HEK293 (cell line): ENCODE measurements at regions not wholly inside any gene's neighbourhood (a gene's known extent, or its start where the extent isn't known, plus 50 kb on each side); places are given as distances from the start of the nearest gene placed in this dataset.

Experiments
- CTCF ChIA-PET: fragments of 350-600 bp; formaldehyde crosslinking; extraction: SDS; loops from one replicate; lab custom pipeline; 2021; ENCODE audit warnings: antibody characterized with exemption; lab: Yijun Ruan, JAX
- POLR2A ChIA-PET: fragments of 300-600 bp; formaldehyde crosslinking; extraction: SDS; loops from one replicate; lab custom pipeline; 2020; ENCODE audit warnings: antibody characterized with exemption, inconsistent platforms; lab: Yijun Ruan, JAX
- H3K27ac ChIP-seq: fragments of 200-500 bp; sonication (Bioruptor generic); 2 replicates; pipeline ENCODE4 v1.5.1; 2014; ENCODE audit warnings: low read depth, low read length, control low read depth, inconsistent platforms; ENCODE audit errors: extremely low read depth
- H3K36me3 ChIP-seq, 2 experiments: fragments of 200-500 bp in 1 of 2; sonication (Bioruptor generic) in 1 of 2; 1 replicate in 1 of 2; 2 replicates in 1 of 2; pipeline ENCODE4 v1.5.1; 2014 to 2017; ENCODE audit warnings: inconsistent platforms in 2 of 2, low read length in 2 of 2; ENCODE audit not compliant: control insufficient read depth in 2 of 2, insufficient read depth in 1 of 2
- H3K4me1 ChIP-seq: fragments of 200-500 bp; sonication (Bioruptor generic); 2 replicates; pipeline ENCODE4 v1.5.1; 2014; ENCODE audit warnings: mild to moderate bottlenecking, low read length, inconsistent platforms; ENCODE audit not compliant: control insufficient read depth, insufficient read depth
- H3K4me3 ChIP-seq: 2 replicates; pipeline ENCODE4 v1.5.1; 2011; ENCODE audit warnings: low read depth, mild to moderate bottlenecking, control low read depth, low read length, moderate library complexity
- H3K9me3 ChIP-seq: fragments of 200-500 bp; sonication (Bioruptor generic); 2 replicates; pipeline ENCODE4 v1.5.1; 2014; ENCODE audit warnings: low read depth, low read length, inconsistent platforms; ENCODE audit not compliant: control insufficient read depth, insufficient read depth
- GLIS2 ChIP-seq: fragments of 450-650 bp; formaldehyde crosslinking; IDR thresholded peaks from 2 replicates; pipeline ENCODE4 v1.5.1; 2016; ENCODE audit warnings: missing biosample characterization, missing genetic modification characterization
- HOXD13 ChIP-seq: sonication (generic); formaldehyde crosslinking; IDR thresholded peaks from 2 replicates; pipeline ENCODE4 v1.8.0; 2022; ENCODE audit warnings: missing genetic modification reagents, borderline replicate concordance
- KLF16 ChIP-seq: fragments of 450-650 bp; formaldehyde crosslinking; IDR thresholded peaks from 2 replicates; pipeline ENCODE4 v1.5.1; 2017; ENCODE audit warnings: missing biosample characterization, missing genetic modification characterization
- KLF7 ChIP-seq: fragments of 450-650 bp; formaldehyde crosslinking; IDR thresholded peaks from 2 replicates; pipeline ENCODE4 v1.5.1; 2016; ENCODE audit warnings: missing biosample characterization, missing genetic modification characterization, borderline replicate concordance
- MYNN ChIP-seq: fragments of 450-650 bp; formaldehyde crosslinking; IDR thresholded peaks from 2 replicates; pipeline ENCODE4 v1.5.1; 2016; ENCODE audit warnings: missing biosample characterization, missing genetic modification characterization, borderline replicate concordance
- PATZ1 ChIP-seq: fragments of 450-650 bp; formaldehyde crosslinking; IDR thresholded peaks from 2 replicates; pipeline ENCODE4 v1.5.1; 2016; ENCODE audit warnings: missing biosample characterization, missing genetic modification characterization
- PRDM1 ChIP-seq: fragments of 450-650 bp; formaldehyde crosslinking; IDR thresholded peaks from 2 replicates; pipeline ENCODE4; 2016; ENCODE audit warnings: missing biosample characterization, missing genetic modification characterization
- YY1 ChIP-seq: fragments of 450-650 bp; formaldehyde crosslinking; IDR thresholded peaks from 2 replicates; pipeline ENCODE4 v1.5.1; 2018; ENCODE audit warnings: missing biosample characterization, missing genetic modification characterization
- YY2 ChIP-seq: fragments of 450-650 bp; formaldehyde crosslinking; IDR thresholded peaks from 2 replicates; pipeline ENCODE4 v1.5.1; 2016; ENCODE audit warnings: missing biosample characterization, missing genetic modification characterization
- ZBTB48 ChIP-seq: fragments of 450-650 bp; formaldehyde crosslinking; IDR thresholded peaks from 2 replicates; pipeline ENCODE4 v1.5.1; 2016; ENCODE audit warnings: missing biosample characterization, missing genetic modification characterization
- ZNF112 ChIP-seq: fragments of 450-650 bp; formaldehyde crosslinking; IDR thresholded peaks from 2 replicates; pipeline ENCODE4 v1.5.0; 2017; ENCODE audit warnings: missing biosample characterization, missing genetic modification characterization
- ZNF148 ChIP-seq: fragments of 450-650 bp; formaldehyde crosslinking; IDR thresholded peaks from 2 replicates; pipeline ENCODE4 v1.5.0; 2017; ENCODE audit warnings: missing biosample characterization, missing genetic modification characterization, borderline replicate concordance
- ZNF174 ChIP-seq: fragments of 450-650 bp; formaldehyde crosslinking; IDR thresholded peaks from 2 replicates; pipeline ENCODE4 v1.5.0; 2017; ENCODE audit warnings: missing biosample characterization, mild to moderate bottlenecking, missing genetic modification characterization
- ZNF19 ChIP-seq: fragments of 450-650 bp; formaldehyde crosslinking; IDR thresholded peaks from 2 replicates; pipeline ENCODE4; 2016; ENCODE audit warnings: missing biosample characterization, missing genetic modification characterization, low read depth
- ZNF202 ChIP-seq: fragments of 450-650 bp; formaldehyde crosslinking; IDR thresholded peaks from 2 replicates; pipeline ENCODE4 v1.5.1; 2016; ENCODE audit warnings: missing biosample characterization, missing genetic modification characterization, borderline replicate concordance
- ZNF302 ChIP-seq: fragments of 450-650 bp; formaldehyde crosslinking; IDR thresholded peaks from 2 replicates; pipeline ENCODE4 v1.5.1; 2016; ENCODE audit warnings: missing biosample characterization, missing genetic modification characterization, low read depth
- ZNF37A ChIP-seq: fragments of 450-650 bp; IDR thresholded peaks from 2 replicates; pipeline ENCODE4 v1.5.1; 2018; ENCODE audit warnings: missing biosample characterization, missing genetic modification characterization
- ZNF394 ChIP-seq: fragments of 450-650 bp; formaldehyde crosslinking; IDR thresholded peaks from 2 replicates; pipeline ENCODE4 v1.5.1; 2016; ENCODE audit warnings: missing biosample characterization, missing genetic modification characterization, mild to moderate bottlenecking, moderate library complexity, borderline replicate concordance
- ZNF560 ChIP-seq: fragments of 450-650 bp; formaldehyde crosslinking; IDR thresholded peaks from 2 replicates; pipeline ENCODE4 v1.5.1; 2017; ENCODE audit warnings: missing biosample characterization, missing genetic modification characterization, borderline replicate concordance
- ZNF600 ChIP-seq: fragments of 450-650 bp; formaldehyde crosslinking; IDR thresholded peaks from 2 replicates; pipeline ENCODE4 v1.5.1; 2016; ENCODE audit warnings: missing biosample characterization, missing genetic modification characterization
- ZNF639 ChIP-seq: fragments of 450-650 bp; formaldehyde crosslinking; IDR thresholded peaks from 2 replicates; pipeline ENCODE4 v1.5.1; 2016; ENCODE audit warnings: missing biosample characterization, missing genetic modification characterization
- ZNF670 ChIP-seq: fragments of 450-650 bp; formaldehyde crosslinking; IDR thresholded peaks from 2 replicates; pipeline ENCODE4 v1.5.1; 2016; ENCODE audit warnings: missing biosample characterization, missing genetic modification characterization, low read depth
- ZNF792 ChIP-seq: fragments of 450-650 bp; formaldehyde crosslinking; IDR thresholded peaks from 2 replicates; pipeline ENCODE4 v1.5.1; 2016; ENCODE audit warnings: missing biosample characterization, missing genetic modification characterization
- TF ChIP-seq, protein P1 (sequence below): fragments of 450-650 bp; formaldehyde crosslinking; IDR thresholded peaks from 2 replicates; pipeline ENCODE4; 2016; ENCODE audit warnings: missing biosample characterization, missing genetic modification characterization
- TF ChIP-seq, protein P2 (sequence below): fragments of 450-650 bp; formaldehyde crosslinking; IDR thresholded peaks from 2 replicates; pipeline ENCODE4 v1.5.1; 2016; ENCODE audit warnings: missing biosample characterization, missing genetic modification characterization
- TF ChIP-seq, protein P3 (sequence below): fragments of 450-650 bp; formaldehyde crosslinking; IDR thresholded peaks from 2 replicates; pipeline ENCODE4 v1.5.1; 2016; ENCODE audit warnings: missing biosample characterization, missing genetic modification characterization

- TF ChIP-seq ZNF112 (tag by site-specific recombination) (no peak), PATZ1 (no peak), MYNN (no peak), ZNF600 (tag by site-specific recombination) (no peak), ZNF560 (tag by site-specific recombination) (no peak)
Measured at GRCh38 chr1:36715797-36716196, 233.1 kb upstream of the CSF3R start (continued).

DNA sequence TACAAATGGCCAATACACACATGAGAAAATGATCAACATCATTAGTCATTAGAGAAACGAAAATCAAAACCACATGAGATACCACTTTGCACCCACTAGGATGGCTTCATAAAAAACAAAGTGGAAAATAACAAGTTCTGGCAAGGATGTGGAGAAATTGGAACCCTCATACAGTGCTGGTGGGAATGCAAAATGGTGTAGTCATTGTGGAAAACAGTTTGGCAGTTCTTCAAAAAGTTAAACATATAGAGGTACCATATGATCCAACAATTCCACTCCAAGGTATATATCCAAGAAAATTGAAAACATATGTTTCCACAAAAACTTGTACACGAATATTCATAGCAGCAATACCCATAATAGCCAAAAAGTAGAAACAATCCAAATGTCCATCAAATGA lies 231.6 kb upstream of the CSF3R start:
- ChIA-PET CTCF (no interaction called here), POLR2A (no interaction called here)
- no peaks in the 10 kb centered on the region for H3K36me3 ChIP-seq
- no peak overlapping the region for H3K27ac ChIP-seq
- no peaks in the 10 kb centered on the region for H3K4me1 ChIP-seq
- TF ChIP-seq, protein P1, sequence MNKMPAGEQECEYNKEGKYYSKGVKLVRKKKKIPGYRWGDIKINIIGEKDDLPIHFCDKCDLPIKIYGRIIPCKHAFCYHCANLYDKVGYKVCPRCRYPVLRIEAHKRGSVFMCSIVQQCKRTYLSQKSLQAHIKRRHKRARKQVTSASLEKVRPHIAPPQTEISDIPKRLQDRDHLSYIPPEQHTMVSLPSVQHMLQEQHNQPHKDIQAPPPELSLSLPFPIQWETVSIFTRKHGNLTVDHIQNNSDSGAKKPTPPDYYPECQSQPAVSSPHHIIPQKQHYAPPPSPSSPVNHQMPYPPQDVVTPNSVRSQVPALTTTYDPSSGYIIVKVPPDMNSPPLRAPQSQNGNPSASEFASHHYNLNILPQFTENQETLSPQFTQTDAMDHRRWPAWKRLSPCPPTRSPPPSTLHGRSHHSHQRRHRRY: no peak
- TF ChIP-seq ZNF37A (no peak), YY1 (tag by site-specific recombination) (no peak), KLF16 (tag by site-specific recombination) (no peak), ZNF174 (tag by site-specific recombination) (no peak), ZNF19 (tag by site-specific recombination) (no peak), ZNF302 (tag by site-specific recombination) (no peak), YY2 (tag by site-specific recombination) (no peak), ZBTB48 (tag by site-specific recombination) (no peak)
- TF ChIP-seq, protein P2, sequence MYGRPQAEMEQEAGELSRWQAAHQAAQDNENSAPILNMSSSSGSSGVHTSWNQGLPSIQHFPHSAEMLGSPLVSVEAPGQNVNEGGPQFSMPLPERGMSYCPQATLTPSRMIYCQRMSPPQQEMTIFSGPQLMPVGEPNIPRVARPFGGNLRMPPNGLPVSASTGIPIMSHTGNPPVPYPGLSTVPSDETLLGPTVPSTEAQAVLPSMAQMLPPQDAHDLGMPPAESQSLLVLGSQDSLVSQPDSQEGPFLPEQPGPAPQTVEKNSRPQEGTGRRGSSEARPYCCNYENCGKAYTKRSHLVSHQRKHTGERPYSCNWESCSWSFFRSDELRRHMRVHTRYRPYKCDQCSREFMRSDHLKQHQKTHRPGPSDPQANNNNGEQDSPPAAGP (tag by site-specific recombination): no peak
- TF ChIP-seq, protein P3, sequence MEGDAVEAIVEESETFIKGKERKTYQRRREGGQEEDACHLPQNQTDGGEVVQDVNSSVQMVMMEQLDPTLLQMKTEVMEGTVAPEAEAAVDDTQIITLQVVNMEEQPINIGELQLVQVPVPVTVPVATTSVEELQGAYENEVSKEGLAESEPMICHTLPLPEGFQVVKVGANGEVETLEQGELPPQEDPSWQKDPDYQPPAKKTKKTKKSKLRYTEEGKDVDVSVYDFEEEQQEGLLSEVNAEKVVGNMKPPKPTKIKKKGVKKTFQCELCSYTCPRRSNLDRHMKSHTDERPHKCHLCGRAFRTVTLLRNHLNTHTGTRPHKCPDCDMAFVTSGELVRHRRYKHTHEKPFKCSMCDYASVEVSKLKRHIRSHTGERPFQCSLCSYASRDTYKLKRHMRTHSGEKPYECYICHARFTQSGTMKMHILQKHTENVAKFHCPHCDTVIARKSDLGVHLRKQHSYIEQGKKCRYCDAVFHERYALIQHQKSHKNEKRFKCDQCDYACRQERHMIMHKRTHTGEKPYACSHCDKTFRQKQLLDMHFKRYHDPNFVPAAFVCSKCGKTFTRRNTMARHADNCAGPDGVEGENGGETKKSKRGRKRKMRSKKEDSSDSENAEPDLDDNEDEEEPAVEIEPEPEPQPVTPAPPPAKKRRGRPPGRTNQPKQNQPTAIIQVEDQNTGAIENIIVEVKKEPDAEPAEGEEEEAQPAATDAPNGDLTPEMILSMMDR (tag by site-specific recombination): no peak
- H3K4me3 ChIP-seq: no peak overlapping the region
- no peaks in the 10 kb centered on the region for H3K9me3 ChIP-seq

GRCh38 chr1:36711480-36711879 lies 228.8 kb upstream of the CSF3R start:
- ChIA-PET CTCF (interaction anchor here (0.6 to 1.5 kb wide), 4 partner anchors 61 to 195 kb away, joined by 3 to 5 read pairs (median 3); no protein-coding TSS in a partner anchor), POLR2A (no interaction called here)
- Histone ChIP-seq H3K27ac (no peak overlapping the region), H3K4me3 (no peak overlapping the region), H3K36me3 (no peaks in the 10 kb centered on the region), H3K9me3 (no peaks in the 10 kb centered on the region), H3K4me1 (no peaks in the 10 kb centered on the region)
- no peak for TF ChIP-seq PRDM1 (tag by site-specific recombination)
- TF ChIP-seq ZNF148 (tag by site-specific recombination): no peak
- TF ChIP-seq ZNF792: no peak
- TF ChIP-seq KLF7 (tag by site-specific recombination): no peak
- no peak for TF ChIP-seq ZNF670 (tag by site-specific recombination)
- no peak for TF ChIP-seq ZNF639 (tag by site-specific recombination)
- TF ChIP-seq HOXD13 (CRISPR knock-in tag): no peak
- TF ChIP-seq ZNF202: no peak
- no peak for TF ChIP-seq ZNF174 (tag by site-specific recombination)
- TF ChIP-seq GLIS2: no peak
- no peak for TF ChIP-seq ZNF394
